ENCODE measurements at regions not wholly inside any gene's neighbourhood (a gene's known extent, or its start where the extent isn't known, plus 50 kb on each side); places are given as distances from the start of the nearest gene placed in this dataset.

DNA sequence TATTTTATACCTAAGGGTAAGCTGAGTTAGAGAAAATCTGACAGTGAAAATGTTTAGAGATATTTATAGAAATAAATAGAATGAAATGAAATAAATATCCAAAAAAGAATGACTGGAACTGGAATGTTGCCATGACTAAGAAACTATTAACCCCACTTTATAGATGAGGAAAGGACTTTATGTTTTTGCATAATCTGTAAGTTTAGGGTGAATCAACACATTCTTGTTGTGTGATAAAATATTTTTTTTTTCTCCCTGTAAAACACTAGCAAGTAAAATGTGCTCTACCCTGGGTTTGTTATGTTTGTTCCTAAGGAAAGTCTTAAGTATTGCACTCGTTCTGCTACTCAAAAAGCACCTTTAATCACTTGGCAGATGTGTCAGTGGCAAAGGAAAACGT lies 83.8 kb upstream of the KL start:
- TF ChIP-seq, protein P1, sequence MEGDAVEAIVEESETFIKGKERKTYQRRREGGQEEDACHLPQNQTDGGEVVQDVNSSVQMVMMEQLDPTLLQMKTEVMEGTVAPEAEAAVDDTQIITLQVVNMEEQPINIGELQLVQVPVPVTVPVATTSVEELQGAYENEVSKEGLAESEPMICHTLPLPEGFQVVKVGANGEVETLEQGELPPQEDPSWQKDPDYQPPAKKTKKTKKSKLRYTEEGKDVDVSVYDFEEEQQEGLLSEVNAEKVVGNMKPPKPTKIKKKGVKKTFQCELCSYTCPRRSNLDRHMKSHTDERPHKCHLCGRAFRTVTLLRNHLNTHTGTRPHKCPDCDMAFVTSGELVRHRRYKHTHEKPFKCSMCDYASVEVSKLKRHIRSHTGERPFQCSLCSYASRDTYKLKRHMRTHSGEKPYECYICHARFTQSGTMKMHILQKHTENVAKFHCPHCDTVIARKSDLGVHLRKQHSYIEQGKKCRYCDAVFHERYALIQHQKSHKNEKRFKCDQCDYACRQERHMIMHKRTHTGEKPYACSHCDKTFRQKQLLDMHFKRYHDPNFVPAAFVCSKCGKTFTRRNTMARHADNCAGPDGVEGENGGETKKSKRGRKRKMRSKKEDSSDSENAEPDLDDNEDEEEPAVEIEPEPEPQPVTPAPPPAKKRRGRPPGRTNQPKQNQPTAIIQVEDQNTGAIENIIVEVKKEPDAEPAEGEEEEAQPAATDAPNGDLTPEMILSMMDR (IDR thresholded peaks at IDR 0.05; ENCODE audit: low read length) = no peak
- no peak for TF ChIP-seq EZH2 (IDR thresholded peaks at IDR 0.05; ENCODE audit: borderline replicate concordance, low read length)

All from OCI-LY1 (cell line).